Lower lobe of right lung (tissue), 2 donors: ENCODE measurements at regions not wholly inside any gene's neighbourhood (a gene's known extent, or its start where the extent isn't known, plus 50 kb on each side); places are given as distances from the start of the nearest gene placed in this dataset.
A peak's percentile ranks its signal among the peaks of the same experiment; 100 is the strongest.

Source experiments
- ATAC-seq, 2 donors: fragments of 200-7000 bp; cut with Tn5 transposase; one replicate each; pipeline ENCODE4 v1.9.1; 2020 to 2022; ENCODE audit warnings: mild to moderate bottlenecking in 2 of 2, moderate library complexity in 2 of 2
- DNase-seq: peaks from one replicate; pipeline ENCODE4 v3.0.0-alpha.2; 2020
- H3K27ac ChIP-seq: fragments of 200-600 bp; one replicate; pipeline ENCODE4 v1.8.0; 2022
- H3K27me3 ChIP-seq: fragments of 200-600 bp; one replicate; pipeline ENCODE4 v1.8.0; 2022; ENCODE audit warnings: low read depth
- H3K36me3 ChIP-seq: fragments of 200-600 bp; one replicate; pipeline ENCODE4 v1.8.0; 2022; ENCODE audit warnings: mild to moderate bottlenecking
- H3K4me1 ChIP-seq: fragments of 200-600 bp; one replicate; pipeline ENCODE4 v1.8.0; 2022
- H3K4me3 ChIP-seq: fragments of 200-600 bp; one replicate; pipeline ENCODE4 v1.8.0; 2022; ENCODE audit warnings: mild to moderate bottlenecking
- H3K9me3 ChIP-seq: fragments of 200-600 bp; one replicate; pipeline ENCODE4 v1.8.0; 2022
- intact Hi-C: fragments of 100-400 bp; cut with DNase I; formaldehyde crosslinking; loops from one replicate; pipeline ENCODE4 v1.11.0; 2022
- TF ChIP-seq, protein P1 (sequence below): fragments of 200-600 bp; IDR thresholded peaks from one replicate; pipeline ENCODE4 v1.8.0; 2022; ENCODE audit warnings: antibody characterized with exemption, mild to moderate bottlenecking
- donor health status: DM: no; HTN: yes; CAD: no; lungs with severe emphysema.

DNA sequence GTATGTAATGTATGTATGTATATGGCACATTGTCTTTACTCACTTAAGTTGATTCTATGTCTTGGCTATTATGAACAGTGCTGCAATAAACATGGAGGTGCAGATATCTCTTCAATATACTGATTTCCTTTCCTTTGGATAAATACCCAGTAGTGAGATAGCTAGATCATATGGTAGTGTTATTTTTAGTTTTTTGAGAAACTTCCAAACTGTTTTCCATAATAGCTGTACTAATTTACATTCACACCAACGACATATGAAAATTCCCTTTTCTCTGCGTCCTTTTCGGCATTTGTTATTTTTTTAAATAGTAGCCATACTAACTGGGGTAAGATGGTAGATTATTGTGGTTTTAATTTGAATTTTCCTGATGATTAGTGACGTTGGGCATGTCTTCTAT is 445.6 kb downstream of the NFIB start:
- Histone ChIP-seq H3K27ac (no peak overlapping the region), H3K4me3 (no peak overlapping the region), H3K27me3 (no peaks in the 10 kb centered on the region), H3K9me3 (no peaks in the 10 kb centered on the region), H3K36me3 (no peaks in the 10 kb centered on the region), H3K4me1 (no peaks in the 10 kb centered on the region)
- no peak for DNase-seq
- TF ChIP-seq, protein P1, sequence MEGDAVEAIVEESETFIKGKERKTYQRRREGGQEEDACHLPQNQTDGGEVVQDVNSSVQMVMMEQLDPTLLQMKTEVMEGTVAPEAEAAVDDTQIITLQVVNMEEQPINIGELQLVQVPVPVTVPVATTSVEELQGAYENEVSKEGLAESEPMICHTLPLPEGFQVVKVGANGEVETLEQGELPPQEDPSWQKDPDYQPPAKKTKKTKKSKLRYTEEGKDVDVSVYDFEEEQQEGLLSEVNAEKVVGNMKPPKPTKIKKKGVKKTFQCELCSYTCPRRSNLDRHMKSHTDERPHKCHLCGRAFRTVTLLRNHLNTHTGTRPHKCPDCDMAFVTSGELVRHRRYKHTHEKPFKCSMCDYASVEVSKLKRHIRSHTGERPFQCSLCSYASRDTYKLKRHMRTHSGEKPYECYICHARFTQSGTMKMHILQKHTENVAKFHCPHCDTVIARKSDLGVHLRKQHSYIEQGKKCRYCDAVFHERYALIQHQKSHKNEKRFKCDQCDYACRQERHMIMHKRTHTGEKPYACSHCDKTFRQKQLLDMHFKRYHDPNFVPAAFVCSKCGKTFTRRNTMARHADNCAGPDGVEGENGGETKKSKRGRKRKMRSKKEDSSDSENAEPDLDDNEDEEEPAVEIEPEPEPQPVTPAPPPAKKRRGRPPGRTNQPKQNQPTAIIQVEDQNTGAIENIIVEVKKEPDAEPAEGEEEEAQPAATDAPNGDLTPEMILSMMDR: no peak
- intact Hi-C loops: no loop called here
- ATAC-seq: no peak

GRCh38 chr9:13865869-13866268 is 448.1 kb downstream of the NFIB start:
- TF ChIP-seq, protein P1: no peak
- ATAC-seq: no peak
- H3K27me3 ChIP-seq: no peaks in the 10 kb centered on the region
- no peaks in the 10 kb centered on the region for H3K36me3 ChIP-seq
- H3K27ac ChIP-seq: no peak overlapping the region
- H3K9me3 ChIP-seq: no peaks in the 10 kb centered on the region
- H3K4me1 ChIP-seq: no peaks in the 10 kb centered on the region
- DNase-seq: no peak
- intact Hi-C loops: no loop called here
- H3K4me3 ChIP-seq: no peak overlapping the region

DNA sequence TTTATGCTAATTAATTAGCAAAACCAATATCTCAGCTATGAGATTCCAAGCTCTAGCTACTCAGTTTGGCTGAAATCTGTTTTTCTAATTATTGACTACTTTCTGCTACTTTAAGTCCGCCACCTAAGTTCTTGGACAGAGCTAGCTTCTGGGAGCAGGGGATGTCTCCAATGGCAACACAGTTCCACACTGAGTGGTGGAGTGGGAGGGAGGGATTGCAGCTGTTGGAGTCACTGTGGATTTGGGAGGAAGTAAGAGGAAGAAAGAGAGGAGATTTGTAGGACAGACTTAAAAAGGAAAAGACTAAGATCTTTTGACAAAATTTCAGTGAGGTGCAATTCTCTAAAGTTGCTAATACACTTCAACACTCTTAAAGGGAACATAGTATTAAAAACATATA is 450.8 kb downstream of the NFIB start:
- H3K27me3 ChIP-seq: no peaks in the 10 kb centered on the region
- H3K4me3 ChIP-seq: no peak overlapping the region
- TF ChIP-seq, protein P1: no peak
- DNase-seq (no peak), ATAC-seq (peak; percentile 66 to 67)
- no peaks in the 10 kb centered on the region for H3K4me1 ChIP-seq
- H3K27ac ChIP-seq: no peak overlapping the region
- H3K9me3 ChIP-seq: no peaks in the 10 kb centered on the region
- no peaks in the 10 kb centered on the region for H3K36me3 ChIP-seq
- intact Hi-C loops: no loop called here

- Histone ChIP-seq H3K4me1 (no peaks in the 10 kb centered on the region), H3K36me3 (no peaks in the 10 kb centered on the region), H3K4me3 (no peak overlapping the region), H3K27ac (no peak overlapping the region), H3K27me3 (no peaks in the 10 kb centered on the region), H3K9me3 (no peaks in the 10 kb centered on the region)
- DNase-seq (no peak), ATAC-seq (no peak)
- TF ChIP-seq, protein P1: no peak
- intact Hi-C loops: no loop called here
Observed at GRCh38 chr9:13862654-13863053, 451.3 kb downstream of the NFIB start.

- no peak overlapping the region for H3K4me3 ChIP-seq
- no peaks in the 10 kb centered on the region for H3K27me3 ChIP-seq
- H3K27ac ChIP-seq: no peak overlapping the region
- TF ChIP-seq, protein P1: no peak
- no peak for ATAC-seq
- no peak for DNase-seq
- intact Hi-C loops: no loop called here
- no peaks in the 10 kb centered on the region for H3K4me1 ChIP-seq
- no peaks in the 10 kb centered on the region for H3K9me3 ChIP-seq
- H3K36me3 ChIP-seq: no peaks in the 10 kb centered on the region
Observed at GRCh38 chr9:13860946-13861640, 452.8 kb downstream of the NFIB start.
